Suprapubic skin (tissue), 3 donors: ENCODE measurements at regions not wholly inside any gene's neighbourhood (a gene's known extent, or its start where the extent isn't known, plus 50 kb on each side); places are given as distances from the start of the nearest gene placed in this dataset.

Source experiments
- CTCF ChIP-seq, 2 donors: fragments of 200-600 bp in 1 of 2; fragments of 450-650 bp in 1 of 2; sonication (generic) in 1 of 2; IDR thresholded peaks; one replicate each; pipeline ENCODE4 v1.5.1; 2016 to 2019; ENCODE audit warnings: antibody characterized with exemption in 2 of 2, mild to moderate bottlenecking in 1 of 2, moderate library complexity in 1 of 2
- POLR2A ChIP-seq, 2 donors: fragments of 450-650 bp; IDR thresholded peaks; one replicate each; pipeline ENCODE4 v1.6.1; 2017; ENCODE audit warnings: antibody characterized with exemption in 2 of 2, mild to moderate bottlenecking in 2 of 2, moderate library complexity in 2 of 2

GRCh38 chrX:39453889-39454621 is 643.7 kb downstream of the BCOR start:
- TF ChIP-seq CTCF (IDR thresholded peaks at IDR 0.05) (no peak), POLR2A (IDR thresholded peaks at IDR 0.05) (no peak)
